Epithelial cell of esophagus (primary cell): ENCODE measurements at regions not wholly inside any gene's neighbourhood (a gene's known extent, or its start where the extent isn't known, plus 50 kb on each side); places are given as distances from the start of the nearest gene placed in this dataset.

Experiments
- DNase-seq: peaks from one replicate; pipeline ENCODE4 v3.0.0; 2010; ENCODE audit warnings: low read depth
- H3K4me3 ChIP-seq: 2 replicates; pipeline ENCODE4 v1.5.1; 2011; ENCODE audit warnings: mild to moderate bottlenecking, low read length, control low read depth
- CTCF ChIP-seq: IDR thresholded peaks from 2 replicates; pipeline ENCODE4 v1.5.1; 2011; ENCODE audit warnings: low read depth, mild to moderate bottlenecking, low read length, control low read depth, inconsistent platforms; ENCODE audit not compliant: insufficient read depth; ENCODE audit errors: missing control alignments

GRCh38 chr15:98113327-98113726 lies 152.8 kb downstream of the ARRDC4 start:
- no peak for TF ChIP-seq CTCF
- DNase-seq, result no peak

GRCh38 chr15:98120561-98120960 lies 160.1 kb downstream of the ARRDC4 start:
- no peak overlapping the region for H3K4me3 ChIP-seq
- peak; percentile 60 for DNase-seq
- no peak for TF ChIP-seq CTCF

More at GRCh38 chr15:98113327-98113726, 152.8 kb downstream of the ARRDC4 start:
- no peak overlapping the region for H3K4me3 ChIP-seq

GRCh38 chr15:98121536-98121935 lies 161.0 kb downstream of the ARRDC4 start:
- TF ChIP-seq CTCF, result no peak
- no peak for DNase-seq
- no peak overlapping the region for H3K4me3 ChIP-seq

- H3K4me3 ChIP-seq, result no peak overlapping the region
- TF ChIP-seq CTCF, result no peak
- no peak for DNase-seq
These were observed 161.5 kb downstream of the ARRDC4 start for GRCh38 chr15:98121957-98122356.

GRCh38 chr15:98123297-98123696 lies 162.8 kb downstream of the ARRDC4 start:
- TF ChIP-seq CTCF, result no peak
- peak; percentile 60 for DNase-seq
- H3K4me3 ChIP-seq, result no peak overlapping the region

GRCh38 chr15:98123834-98124233 lies 163.3 kb downstream of the ARRDC4 start:
- no peak overlapping the region for H3K4me3 ChIP-seq
- peak; percentile 91 for DNase-seq
- no peak for TF ChIP-seq CTCF

GRCh38 chr15:98124581-98124980 lies 164.1 kb downstream of the ARRDC4 start:
- DNase-seq, result peak; percentile 34
- TF ChIP-seq CTCF, result no peak
- H3K4me3 ChIP-seq, result no peak overlapping the region
